Thymus (tissue), 11 donors: ENCODE measurements at regions not wholly inside any gene's neighbourhood (a gene's known extent, or its start where the extent isn't known, plus 50 kb on each side); places are given as distances from the start of the nearest gene placed in this dataset.
"Not testable (repeated sequence)": the region's sequence is repeated elsewhere in the genome, so short reads cannot be mapped to it uniquely, and the experiment has no call there.

Source experiments
- DNase-seq, 9 donors: peaks; one replicate each; pipeline ENCODE4 v3.0.0-alpha.2; 2013; ENCODE audit warnings: low spot score in 9 of 9, low read depth in 6 of 9, missing footprints in 1 of 9
- H3K27ac ChIP-seq, 2 donors: one replicate each; pipeline ENCODE4 v1.5.1; 2013; ENCODE audit warnings: control low read depth in 1 of 2, low read depth in 1 of 2, low read length in 1 of 2, mild to moderate bottlenecking in 1 of 2, moderate library complexity in 1 of 2
- H3K27me3 ChIP-seq, 2 donors: one replicate each; pipeline ENCODE4 v1.5.1; 2013; ENCODE audit warnings: low read length in 1 of 2; ENCODE audit not compliant: control insufficient read depth in 2 of 2, insufficient read depth in 1 of 2
- H3K36me3 ChIP-seq, 2 donors: one replicate each; pipeline ENCODE4 v1.5.1; 2013; ENCODE audit warnings: low read length in 1 of 2, mild to moderate bottlenecking in 1 of 2, moderate library complexity in 1 of 2; ENCODE audit not compliant: control insufficient read depth in 2 of 2, insufficient read depth in 2 of 2
- H3K4me1 ChIP-seq, 2 donors: one replicate each; pipeline ENCODE4 v1.5.1; 2013; ENCODE audit warnings: low read length in 2 of 2; ENCODE audit not compliant: control insufficient read depth in 2 of 2, insufficient read depth in 2 of 2
- H3K4me3 ChIP-seq, 2 donors: one replicate each; pipeline ENCODE4 v1.5.1; 2013; ENCODE audit warnings: low read length in 2 of 2, control low read depth in 1 of 2, mild to moderate bottlenecking in 1 of 2
- H3K9me3 ChIP-seq, 2 donors: one replicate each; pipeline ENCODE4 v1.5.1; 2013; ENCODE audit warnings: low read length in 1 of 2, mild to moderate bottlenecking in 1 of 2; ENCODE audit not compliant: control insufficient read depth in 2 of 2, insufficient read depth in 1 of 2
- WGBS: extraction: QIAGEN DNeasy Blood & Tissue Kit; methylation state at CpG from one replicate; pipeline ENCODE4 v1.1.7; 2013; 5-methylcytosine and 5-hydroxymethylcytosine counted together
- donor health status: healthy.

GRCh38 chrX:2640436-2641150 is 50.5 kb upstream of the CD99 start:
- Histone ChIP-seq H3K4me1 (peaks cover 0 to 2% of the 10 kb centered on the region in 2 donors), H3K9me3 (no peaks in the 10 kb centered on the region), H3K27ac (no peak overlapping the region), H3K36me3 (peaks cover 7 to 18% of the 10 kb centered on the region in 2 donors), H3K4me3 (no peak overlapping the region), H3K27me3 (no peaks in the 10 kb centered on the region)
- no peak for DNase-seq
- 98% methylated on average over 19 of the region's 19 CpGs for WGBS

DNA sequence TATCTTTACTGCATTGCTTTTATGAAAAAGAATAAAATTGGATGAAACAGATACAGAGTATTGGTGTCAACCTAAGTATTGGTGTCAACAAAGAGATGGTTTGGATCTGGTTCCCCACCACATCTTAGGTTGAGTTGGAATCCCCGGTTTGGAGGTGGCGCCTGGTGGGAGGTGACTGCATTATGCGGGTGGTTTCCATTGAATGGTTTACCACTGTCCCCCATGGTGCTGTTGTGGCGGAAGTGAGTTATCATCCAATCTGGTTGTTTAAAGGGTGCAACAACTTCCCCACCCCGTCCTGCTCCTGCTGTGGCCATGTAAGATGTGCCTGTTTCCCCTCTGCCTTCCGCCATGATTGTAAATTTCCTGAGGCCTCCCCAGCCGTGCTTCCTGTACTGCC is 52.8 kb upstream of the CD99 start:
- peaks cover 0 to 2% of the 10 kb centered on the region in 2 donors for H3K4me1 ChIP-seq

GRCh38 chrX:2635342-2635741 is 55.8 kb upstream of the CD99 start:
- DNase-seq = no peak
- 97% methylated on average over 3 of the region's 3 CpGs for WGBS
- Histone ChIP-seq H3K4me3 (no peak overlapping the region), H3K4me1 (no peaks in the 10 kb centered on the region), H3K27ac (no peak overlapping the region), H3K36me3 (peaks cover 3 to 17% of the 10 kb centered on the region in 2 donors), H3K9me3 (no peaks in the 10 kb centered on the region), H3K27me3 (no peaks in the 10 kb centered on the region)

More for the DNA sequence above, 52.8 kb upstream of the CD99 start:
- Histone ChIP-seq H3K27ac (no peak overlapping the region), H3K4me3 (no peak overlapping the region), H3K27me3 (no peaks in the 10 kb centered on the region), H3K36me3 (peaks cover 7 to 18% of the 10 kb centered on the region in 2 donors), H3K9me3 (no peaks in the 10 kb centered on the region)
- 89% methylated on average over 7 of the region's 7 CpGs for WGBS
- no peak for DNase-seq

DNA sequence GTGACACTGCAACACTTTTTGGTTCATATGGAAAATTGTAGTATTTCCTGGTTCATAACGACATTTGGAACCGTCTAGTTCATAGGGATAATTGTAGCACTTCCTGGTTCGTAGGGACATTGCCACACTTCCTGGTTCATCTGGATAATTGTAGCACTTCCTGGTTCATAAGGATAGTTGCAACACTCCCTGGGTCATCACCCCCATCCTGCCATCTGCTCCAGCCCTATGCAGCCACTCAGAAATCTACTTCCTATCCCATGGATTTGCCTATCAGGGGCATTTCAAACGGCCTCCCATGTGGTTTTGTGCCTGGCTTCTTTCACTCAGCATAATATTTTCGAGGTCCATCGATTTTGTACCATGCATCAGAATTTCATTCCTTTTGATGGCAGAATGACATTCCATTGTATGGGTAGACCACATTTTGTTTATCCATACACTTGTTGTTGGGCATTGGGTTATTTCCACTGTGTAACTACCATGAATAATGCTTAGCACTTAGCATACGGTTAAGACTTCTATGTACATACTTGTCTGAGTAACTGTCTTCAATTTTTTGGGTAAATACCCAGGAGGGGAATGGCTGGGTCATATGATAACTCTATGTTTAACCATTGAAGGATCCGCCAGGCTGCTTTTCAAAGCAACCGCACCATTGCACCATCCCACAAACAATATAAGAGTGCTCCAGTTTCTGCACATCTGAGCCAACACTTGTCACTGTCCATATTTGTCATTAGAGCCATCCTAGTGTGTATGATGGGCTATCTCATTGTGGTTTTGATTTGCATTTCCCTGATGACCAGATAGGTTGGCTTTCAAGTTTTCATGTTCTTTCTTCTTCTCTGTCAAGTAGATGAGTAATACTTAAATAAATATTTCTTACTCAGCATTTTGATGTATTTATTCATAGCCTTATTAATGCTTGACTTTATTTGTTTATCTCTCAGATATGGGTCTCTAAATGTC is 58.3 kb upstream of the CD99 start:
- peaks cover 0 to 1% of the 10 kb centered on the region in 2 donors for H3K9me3 ChIP-seq
- WGBS = 97% methylated on average over 9 of the region's 9 CpGs
- DNase-seq = no peak
- H3K27me3 ChIP-seq = no peaks in the 10 kb centered on the region
- no peak overlapping the region for H3K4me3 ChIP-seq
- peaks cover 8 to 18% of the 10 kb centered on the region in 2 donors for H3K36me3 ChIP-seq
- no peaks in the 10 kb centered on the region for H3K4me1 ChIP-seq
- H3K27ac ChIP-seq = peak overlapping the region in 1 of 2 donors; percentile 42

DNA sequence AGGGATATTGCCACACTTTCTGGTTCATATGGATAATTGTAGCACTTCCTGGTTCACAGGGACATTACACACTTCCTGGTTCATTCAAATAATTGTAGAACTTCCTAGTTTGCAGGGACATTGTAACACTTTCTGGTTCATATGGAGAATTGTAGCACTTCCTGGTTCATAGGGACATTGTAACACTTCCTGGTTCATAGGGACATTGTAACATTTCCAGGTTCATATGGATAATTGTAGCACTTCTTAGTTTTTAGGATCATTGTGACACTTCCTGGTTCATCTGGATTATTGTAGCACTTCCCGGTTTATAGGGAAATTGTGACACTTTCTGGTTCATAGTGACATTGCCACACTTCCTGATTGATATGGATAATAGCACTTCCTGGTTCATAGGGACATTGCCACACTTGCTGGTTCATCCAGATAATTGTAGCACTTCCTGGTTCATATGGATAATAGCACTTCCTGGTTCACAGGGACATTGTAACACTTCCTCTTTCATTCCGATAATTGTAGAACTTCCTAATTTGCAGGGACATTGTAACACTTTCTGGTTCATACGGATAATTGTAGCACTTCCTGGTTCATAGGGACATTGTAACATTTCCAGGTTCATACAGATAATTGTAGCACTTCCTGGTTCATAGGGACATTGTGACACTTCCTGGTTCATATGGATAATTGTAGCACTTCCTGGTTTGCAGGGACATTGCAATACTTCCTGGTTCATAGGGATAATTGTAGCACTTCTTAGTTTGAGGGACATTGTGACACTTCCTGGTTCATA is 59.2 kb upstream of the CD99 start:
- Histone ChIP-seq H3K4me3 (no peak overlapping the region), H3K9me3 (peaks cover 0 to 1% of the 10 kb centered on the region in 2 donors), H3K27me3 (no peaks in the 10 kb centered on the region), H3K4me1 (no peaks in the 10 kb centered on the region), H3K36me3 (peaks cover 8 to 18% of the 10 kb centered on the region in 2 donors), H3K27ac (no peak overlapping the region)
- WGBS = 62% methylated on average over 3 of the region's 3 CpGs
- no peak for DNase-seq

DNA sequence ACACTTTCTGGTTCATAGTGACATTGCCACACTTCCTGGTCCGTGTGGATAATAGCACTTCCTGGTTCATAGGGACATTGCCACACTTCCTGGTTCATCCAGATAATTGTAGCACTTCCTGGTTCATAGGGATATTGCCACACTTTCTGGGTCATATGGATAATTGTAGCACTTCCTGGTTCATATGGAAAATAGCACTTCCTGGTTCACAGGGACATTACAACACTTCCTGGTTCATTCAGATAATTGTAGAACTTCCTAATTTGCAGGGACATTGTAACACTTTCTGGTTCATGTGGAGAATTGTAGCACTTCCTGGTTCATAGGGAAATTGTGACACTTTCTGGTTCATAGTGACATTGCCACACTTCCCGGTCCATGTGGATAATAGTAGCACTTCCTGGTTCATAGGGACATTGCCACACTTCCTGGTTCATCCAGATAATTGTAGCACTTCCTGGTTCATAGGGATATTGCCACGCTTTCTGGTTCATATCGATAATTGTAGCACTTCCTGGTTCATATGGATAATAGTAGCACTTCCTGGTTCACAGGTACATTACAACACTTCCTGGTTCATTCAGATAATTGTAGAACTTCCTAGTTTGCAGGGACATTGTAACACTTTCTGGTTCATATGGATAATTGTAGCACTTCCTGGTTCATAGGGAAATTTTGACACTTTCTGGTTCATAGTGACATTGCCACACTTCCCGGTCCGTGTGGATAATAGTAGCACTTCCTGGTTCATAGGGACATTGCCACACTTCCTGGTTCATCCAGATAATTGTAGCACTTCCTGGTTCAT is 60.0 kb upstream of the CD99 start:
- 96% methylated on average over 6 of the region's 6 CpGs for WGBS
- H3K9me3 ChIP-seq, H3K27ac ChIP-seq, DNase-seq, H3K27me3 ChIP-seq, H3K4me3 ChIP-seq, H3K4me1 ChIP-seq: not testable (repeated sequence)
- peaks cover 12 to 18% of the 10 kb centered on the region in 2 donors for H3K36me3 ChIP-seq

DNA sequence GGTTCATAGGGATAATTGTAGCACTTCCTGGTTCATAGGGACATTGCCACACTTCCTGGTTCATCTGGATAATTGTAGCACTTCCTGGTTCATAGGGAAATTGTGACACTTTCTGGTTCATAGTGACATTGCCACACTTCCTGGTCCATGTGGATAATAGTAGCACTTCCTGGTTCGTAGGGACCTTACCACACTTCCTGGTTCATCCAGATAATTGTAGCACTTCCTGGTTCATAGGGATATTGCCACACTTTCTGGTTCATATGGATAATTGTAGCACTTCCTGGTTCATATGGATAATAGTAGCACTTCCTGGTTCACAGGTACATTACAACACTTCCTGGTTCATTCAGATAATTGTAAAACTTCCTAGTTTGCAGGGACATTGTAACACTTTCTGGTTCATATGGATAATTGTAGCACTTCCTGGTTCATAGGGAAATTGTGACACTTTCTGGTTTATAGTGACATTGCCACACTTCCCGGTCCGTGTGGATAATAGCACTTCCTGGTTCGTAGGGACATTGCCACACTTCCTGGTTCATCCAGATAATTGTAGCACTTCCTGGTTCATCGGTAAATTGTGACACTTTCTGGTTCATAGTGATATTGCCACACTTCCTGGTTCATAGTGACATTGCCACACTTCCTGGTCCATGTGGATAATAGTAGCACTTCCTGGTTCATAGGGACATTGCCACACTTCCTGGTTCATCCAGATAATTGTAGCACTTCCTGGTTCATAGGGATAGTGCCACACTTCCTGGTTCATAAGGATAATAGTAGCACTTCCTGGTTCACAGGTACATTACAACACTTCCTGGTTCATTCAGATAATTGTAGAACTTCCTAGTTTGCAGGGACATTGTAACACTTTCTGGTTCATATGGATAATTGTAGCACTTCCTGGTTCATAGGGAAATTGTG is 60.8 kb upstream of the CD99 start:
- not testable (repeated sequence) for H3K9me3 ChIP-seq, H3K4me3 ChIP-seq, H3K27ac ChIP-seq, H3K4me1 ChIP-seq, H3K27me3 ChIP-seq
- H3K36me3 ChIP-seq = peaks cover 12 to 15% of the 10 kb centered on the region in 2 donors
- DNase-seq = peak in 1 of 9 donors; percentile 53
- WGBS = 89% methylated on average over 5 of the region's 5 CpGs
